ENCODE measurements at regions not wholly inside any gene's neighbourhood (a gene's known extent, or its start where the extent isn't known, plus 50 kb on each side); places are given as distances from the start of the nearest gene placed in this dataset.

DNA sequence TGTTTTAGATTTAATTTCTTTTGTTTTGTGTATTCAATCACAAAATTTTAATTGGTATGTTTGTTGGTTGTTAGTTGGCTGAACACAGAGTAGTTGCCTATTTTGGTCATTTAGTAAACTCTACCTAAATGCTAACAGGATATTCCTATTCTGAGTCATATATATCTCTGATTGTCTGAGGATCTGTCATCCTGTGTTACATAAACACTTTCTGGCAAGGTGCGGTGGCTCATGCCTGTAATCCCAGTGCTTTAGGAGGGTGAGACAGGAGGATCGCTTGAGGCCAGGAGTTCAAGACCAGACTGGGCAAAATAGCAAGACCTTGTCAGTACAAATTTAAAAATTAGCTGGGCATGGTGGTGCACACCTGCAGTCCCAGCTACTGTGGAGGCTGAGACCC, 178.6 kb downstream of the PLCE1 start:
- TF ChIP-seq EP300 (IDR thresholded peaks at IDR 0.05; ENCODE audit: borderline replicate concordance in 1 of 2, low read depth in 2 of 2, low read length in 2 of 2) (no peak), TAF1 (IDR thresholded peaks at IDR 0.05; ENCODE audit: low read depth, low read length) (no peak), POLR2A (IDR thresholded peaks at IDR 0.05; ENCODE audit: control extremely low read depth in 1 of 2, low read depth in 2 of 2, low read length in 2 of 2) (no peak)
- TF ChIP-seq, protein P1, sequence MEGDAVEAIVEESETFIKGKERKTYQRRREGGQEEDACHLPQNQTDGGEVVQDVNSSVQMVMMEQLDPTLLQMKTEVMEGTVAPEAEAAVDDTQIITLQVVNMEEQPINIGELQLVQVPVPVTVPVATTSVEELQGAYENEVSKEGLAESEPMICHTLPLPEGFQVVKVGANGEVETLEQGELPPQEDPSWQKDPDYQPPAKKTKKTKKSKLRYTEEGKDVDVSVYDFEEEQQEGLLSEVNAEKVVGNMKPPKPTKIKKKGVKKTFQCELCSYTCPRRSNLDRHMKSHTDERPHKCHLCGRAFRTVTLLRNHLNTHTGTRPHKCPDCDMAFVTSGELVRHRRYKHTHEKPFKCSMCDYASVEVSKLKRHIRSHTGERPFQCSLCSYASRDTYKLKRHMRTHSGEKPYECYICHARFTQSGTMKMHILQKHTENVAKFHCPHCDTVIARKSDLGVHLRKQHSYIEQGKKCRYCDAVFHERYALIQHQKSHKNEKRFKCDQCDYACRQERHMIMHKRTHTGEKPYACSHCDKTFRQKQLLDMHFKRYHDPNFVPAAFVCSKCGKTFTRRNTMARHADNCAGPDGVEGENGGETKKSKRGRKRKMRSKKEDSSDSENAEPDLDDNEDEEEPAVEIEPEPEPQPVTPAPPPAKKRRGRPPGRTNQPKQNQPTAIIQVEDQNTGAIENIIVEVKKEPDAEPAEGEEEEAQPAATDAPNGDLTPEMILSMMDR (IDR thresholded peaks at IDR 0.05; ENCODE audit: control extremely low read depth in 1 of 3, insufficient read depth in 1 of 3, low read depth in 1 of 3, low read length in 3 of 3), result no peak

All from H1 (cell line).